ENCODE measurements at regions not wholly inside any gene's neighbourhood (a gene's known extent, or its start where the extent isn't known, plus 50 kb on each side); places are given as distances from the start of the nearest gene placed in this dataset.

DNA sequence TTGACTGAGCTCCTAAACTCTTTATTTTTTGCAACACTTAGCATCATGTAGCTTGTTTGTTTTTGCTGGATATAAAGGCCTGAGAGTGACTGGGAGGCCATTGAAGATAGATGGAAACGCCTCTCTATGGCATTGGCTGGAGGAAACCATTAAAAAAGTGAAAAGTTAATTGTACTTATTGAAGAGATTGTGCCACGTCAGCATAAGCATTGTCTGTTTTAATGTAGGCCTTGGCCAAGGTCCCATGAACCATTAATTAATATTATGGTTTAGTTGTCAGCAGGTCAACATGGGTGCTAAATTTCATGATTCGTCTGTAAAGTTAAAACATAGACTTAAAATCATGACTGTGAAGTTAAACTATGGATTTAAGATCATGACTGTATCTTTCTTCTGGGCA, 178.6 kb downstream of the GATA3 start:
- DNase-seq (ENCODE audit: low read depth): no peak

GRCh38 chr10:8233832-8234259, 179.4 kb downstream of the GATA3 start:
- DNase-seq (ENCODE audit: low read depth): no peak

GRCh38 chr10:8235253-8236027, 181.0 kb downstream of the GATA3 start:
- no peak for DNase-seq (ENCODE audit: low read depth)

DNA sequence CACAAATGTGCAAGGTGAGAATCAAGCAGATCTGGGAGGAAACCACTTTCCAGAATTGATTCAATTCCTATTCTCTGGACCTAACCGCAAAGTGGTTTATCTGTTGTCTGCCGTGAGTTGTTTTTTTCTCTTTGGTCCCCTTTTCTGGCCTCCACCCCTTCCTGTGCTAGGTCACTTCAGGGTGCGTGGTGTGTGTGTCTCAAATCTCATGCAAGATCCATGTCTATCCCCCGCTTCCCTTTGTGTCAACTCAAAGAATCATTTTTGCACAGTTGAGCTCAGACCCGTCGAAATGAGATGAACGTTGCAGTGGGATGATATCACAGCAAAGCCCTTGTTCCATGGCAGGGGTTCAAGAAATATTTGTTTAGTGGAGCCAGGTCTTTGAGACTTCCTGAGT, 184.5 kb downstream of the GATA3 start:
- no peak for DNase-seq (ENCODE audit: low read depth)

DNA sequence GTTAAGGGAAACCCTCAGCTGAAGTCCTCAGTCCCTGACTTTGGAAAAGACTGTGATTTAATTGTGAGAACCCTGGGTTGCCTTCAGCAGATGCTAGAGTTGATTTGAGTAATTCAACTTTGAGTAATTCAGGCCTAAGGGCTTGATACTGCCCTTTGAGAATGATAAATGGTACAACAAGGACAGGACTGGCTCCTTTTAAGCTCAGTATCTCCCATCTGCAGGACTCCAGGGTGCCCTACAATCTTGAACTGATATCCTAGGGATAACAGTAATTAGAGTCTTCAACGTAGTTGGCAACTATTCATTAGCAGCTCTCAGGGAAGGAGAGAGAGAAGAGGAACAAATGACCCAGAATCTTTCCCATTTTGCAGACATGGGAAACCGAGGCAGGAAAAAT, 186.4 kb downstream of the GATA3 start:
- no peak for DNase-seq (ENCODE audit: low read depth)

- no peak for DNase-seq (ENCODE audit: low read depth)
Observed at GRCh38 chr10:8242295-8242872, 187.9 kb downstream of the GATA3 start.

GRCh38 chr10:8245131-8245813, 190.8 kb downstream of the GATA3 start:
- no peak for DNase-seq (ENCODE audit: low read depth)

DNA sequence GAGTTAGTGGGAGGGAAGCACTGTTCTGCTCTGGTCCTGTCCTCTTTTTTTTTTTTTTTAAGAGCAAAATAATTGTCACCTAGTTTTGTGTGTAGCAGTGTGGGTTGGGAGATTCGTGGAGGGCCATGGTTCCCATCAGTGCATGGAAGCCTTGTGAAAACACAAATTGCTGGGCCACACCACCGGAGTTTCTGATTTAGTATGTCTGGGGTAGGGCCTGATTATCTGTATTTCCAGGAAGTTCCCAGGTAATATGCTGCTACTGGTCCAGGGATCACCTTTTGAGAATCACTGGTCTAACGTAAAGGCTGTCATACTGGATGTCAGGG, 191.3 kb downstream of the GATA3 start:
- no peak for DNase-seq (ENCODE audit: low read depth)

- DNase-seq (ENCODE audit: low read depth): no peak
Observed at GRCh38 chr10:8246548-8246947, 192.1 kb downstream of the GATA3 start.

DNA sequence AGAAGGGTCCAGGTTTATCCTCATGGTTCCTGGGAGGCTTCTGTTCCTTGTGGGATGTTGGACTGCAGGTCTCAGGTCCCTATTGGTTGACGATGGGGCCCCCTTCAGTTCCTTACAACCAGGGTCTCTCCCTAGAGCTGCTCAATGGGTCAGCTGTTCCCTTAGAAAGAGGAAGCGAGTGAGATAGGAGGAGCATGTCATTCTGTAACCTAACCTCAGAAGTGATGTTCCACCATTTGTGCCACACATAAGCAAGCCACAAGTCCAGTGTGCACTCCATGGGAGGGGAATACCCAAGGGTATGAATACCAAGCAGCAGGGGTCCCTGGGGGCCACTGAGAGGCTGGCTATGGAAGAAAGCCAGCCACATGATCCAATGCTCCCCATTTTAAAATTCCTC, 192.7 kb downstream of the GATA3 start:
- DNase-seq (ENCODE audit: low read depth): no peak

DNA sequence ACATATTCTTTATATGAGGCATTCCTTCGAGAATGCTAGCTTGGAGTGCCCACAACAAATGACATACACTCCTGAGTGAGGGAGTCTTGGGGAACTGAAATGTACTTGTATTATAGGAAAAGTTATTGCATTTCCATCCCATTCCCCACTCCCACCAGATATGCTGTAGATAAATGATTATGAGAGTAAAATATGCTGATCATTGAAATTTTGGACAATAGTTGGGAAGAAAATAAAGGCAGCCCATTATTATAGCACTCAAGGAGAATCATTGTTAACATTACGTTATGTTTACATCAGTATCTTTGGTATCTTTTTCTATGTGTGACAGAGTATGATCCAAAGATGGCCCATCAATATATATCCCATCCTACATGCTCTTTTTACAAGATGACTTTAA, 194.4 kb downstream of the GATA3 start:
- DNase-seq (ENCODE audit: low read depth): no peak

GRCh38 chr10:8254350-8254749, 199.9 kb downstream of the GATA3 start:
- DNase-seq (ENCODE audit: low read depth): no peak

- no peak for DNase-seq (ENCODE audit: low read depth)
Observed at GRCh38 chr10:8255301-8255700, 200.8 kb downstream of the GATA3 start.

GRCh38 chr10:8260645-8261044, 206.2 kb downstream of the GATA3 start:
- no peak for DNase-seq (ENCODE audit: low read depth)

DNA sequence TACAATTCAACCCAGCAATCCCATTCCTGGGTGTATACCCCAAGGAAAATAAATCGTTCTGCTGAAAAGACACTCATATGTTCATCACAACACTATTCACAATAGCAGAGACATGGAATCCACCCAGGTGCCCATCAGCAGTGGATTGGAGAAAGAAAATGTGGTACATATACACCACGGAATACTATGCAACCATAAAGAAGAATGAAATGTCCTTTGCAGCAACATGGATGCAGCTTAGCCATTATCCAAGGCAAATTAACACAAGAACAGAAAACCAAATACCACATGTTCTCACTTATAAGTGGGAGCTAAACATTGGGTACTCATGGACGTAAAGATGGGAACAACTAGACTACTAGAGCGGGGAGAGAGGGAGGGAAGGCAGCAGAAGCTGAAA, 207.8 kb downstream of the GATA3 start:
- DNase-seq (ENCODE audit: low read depth): no peak

GRCh38 chr10:8269976-8270375, 215.5 kb downstream of the GATA3 start:
- DNase-seq (ENCODE audit: low read depth): no peak

GRCh38 chr10:8272794-8273425, 218.4 kb downstream of the GATA3 start:
- no peak for DNase-seq (ENCODE audit: low read depth)

DNA sequence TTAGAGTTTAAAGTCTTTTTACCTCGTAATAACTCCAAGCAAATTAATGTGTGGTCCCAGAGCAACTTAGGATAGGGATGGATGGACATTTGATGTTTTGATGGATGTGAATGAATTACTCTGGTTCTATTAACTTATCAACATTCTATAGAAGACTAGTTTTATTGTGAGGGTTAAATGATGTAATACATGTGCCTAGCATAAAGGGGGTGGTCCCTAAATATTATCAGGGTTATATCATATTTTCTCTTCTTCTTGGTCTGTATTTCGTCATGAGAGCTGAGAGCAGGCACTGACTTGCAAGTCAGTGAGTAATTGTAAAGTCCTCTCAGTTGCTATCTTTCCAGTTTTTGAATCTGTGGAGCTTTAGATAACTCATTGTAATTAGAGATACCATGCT, 219.3 kb downstream of the GATA3 start:
- DNase-seq (ENCODE audit: low read depth): no peak

GRCh38 chr10:8275911-8276310, 221.4 kb downstream of the GATA3 start:
- no peak for DNase-seq (ENCODE audit: low read depth)

DNA sequence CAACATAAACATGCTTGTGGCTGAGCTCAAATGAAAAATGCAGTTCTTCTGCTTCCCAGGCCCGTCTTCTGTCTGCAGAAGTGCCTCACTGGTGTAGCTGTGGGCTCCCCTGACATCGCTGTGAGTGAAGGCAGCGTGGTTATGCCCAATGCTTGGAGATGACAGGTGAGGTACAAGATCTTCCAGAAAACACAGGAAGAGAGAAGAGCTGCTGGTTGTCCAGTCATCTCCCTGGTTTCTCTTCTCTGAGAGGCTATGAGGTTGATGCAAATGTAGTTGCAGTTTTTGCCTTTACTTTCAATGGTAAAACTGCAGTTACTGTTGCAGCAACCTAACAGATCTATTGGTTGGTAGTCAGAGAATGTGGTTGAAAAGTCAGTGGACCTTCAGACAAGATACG, 223.6 kb downstream of the GATA3 start:
- DNase-seq (ENCODE audit: low read depth): no peak

DNA sequence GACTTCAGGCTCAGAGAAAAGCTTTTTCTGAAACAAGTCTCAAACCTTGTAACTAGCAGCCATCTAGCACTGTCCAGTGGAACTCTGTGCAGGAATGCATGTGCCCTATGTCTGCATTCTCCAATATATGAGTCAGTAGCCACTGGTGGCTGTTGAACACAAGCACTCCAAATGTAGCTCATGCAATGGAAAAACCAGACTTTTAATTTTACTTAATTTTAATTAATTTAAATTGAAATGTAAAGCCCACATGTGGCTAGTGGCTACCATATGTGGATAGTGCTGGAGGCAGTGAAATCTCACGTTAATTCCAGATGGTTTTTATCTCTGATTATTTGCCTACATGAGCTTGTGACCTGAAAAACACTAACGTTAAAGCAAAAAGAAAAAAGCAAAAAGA, 225.1 kb downstream of the GATA3 start:
- no peak for DNase-seq (ENCODE audit: low read depth)

GRCh38 chr10:8280946-8281345, 226.5 kb downstream of the GATA3 start:
- DNase-seq (ENCODE audit: low read depth): no peak

DNA sequence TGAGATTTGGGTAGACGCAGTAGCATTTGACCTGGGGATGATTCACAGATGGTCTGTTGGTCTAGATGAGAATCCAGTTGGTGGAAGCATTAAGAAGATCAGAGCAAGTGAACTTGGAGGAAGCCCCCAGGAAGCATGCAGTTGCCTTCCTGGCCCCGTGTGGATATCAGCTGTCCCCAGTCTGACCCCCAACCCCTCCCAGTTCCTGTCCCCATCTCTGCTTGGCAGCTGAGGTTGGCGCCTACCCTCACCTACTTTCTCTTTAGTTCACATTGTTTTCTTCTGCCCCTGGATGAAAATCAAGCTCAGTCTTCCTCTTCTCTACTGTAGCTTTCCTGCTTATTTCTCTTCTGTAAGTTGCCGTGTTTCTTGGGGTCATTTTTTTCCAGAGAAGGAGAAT, 227.9 kb downstream of the GATA3 start:
- no peak for DNase-seq (ENCODE audit: low read depth)
